DMS 273 (cell line): ENCODE measurements at regions not wholly inside any gene's neighbourhood (a gene's known extent, or its start where the extent isn't known, plus 50 kb on each side); places are given as distances from the start of the nearest gene placed in this dataset.

Source experiments
- DNase-seq: peaks from one replicate; lab custom pipeline; 2025; ENCODE audit not compliant: unreplicated experiment; lab: John Stamatoyannopoulos, UW

- no peak for DNase-seq
Observed at GRCh38 chr10:64067009-64067606, 545.9 kb downstream of the REEP3 start.

GRCh38 chr10:64067859-64068258 is 546.7 kb downstream of the REEP3 start:
- DNase-seq = no peak

GRCh38 chr10:64070241-64070640 is 549.0 kb downstream of the REEP3 start:
- DNase-seq = no peak

- no peak for DNase-seq
Observed at GRCh38 chr10:64071218-64071617, 550.0 kb downstream of the REEP3 start.

GRCh38 chr10:64075604-64076003 is 554.4 kb downstream of the REEP3 start:
- no peak for DNase-seq

- DNase-seq = no peak
Observed at GRCh38 chr10:64076322-64076940, 555.2 kb downstream of the REEP3 start.

GRCh38 chr10:64079341-64079740 is 558.1 kb downstream of the REEP3 start:
- no peak for DNase-seq

- DNase-seq = no peak
Observed at GRCh38 chr10:64080071-64080470, 558.9 kb downstream of the REEP3 start.

GRCh38 chr10:64081947-64082482 is 560.8 kb downstream of the REEP3 start:
- no peak for DNase-seq

GRCh38 chr10:64086083-64086767 is 565.0 kb downstream of the REEP3 start:
- DNase-seq = no peak

GRCh38 chr10:64089648-64090047 is 568.4 kb downstream of the REEP3 start:
- DNase-seq = no peak

- DNase-seq = no peak
Observed at GRCh38 chr10:64090865-64091264, 569.7 kb downstream of the REEP3 start.

GRCh38 chr10:64091897-64092296 is 570.7 kb downstream of the REEP3 start:
- peak; percentile 1 for DNase-seq

GRCh38 chr10:64093304-64093703 is 572.1 kb downstream of the REEP3 start:
- no peak for DNase-seq

- no peak for DNase-seq
Observed at GRCh38 chr10:64093946-64094535, 572.8 kb downstream of the REEP3 start.

GRCh38 chr10:64096941-64097340 is 575.7 kb downstream of the REEP3 start:
- no peak for DNase-seq

- DNase-seq = no peak
Observed at GRCh38 chr10:64097391-64098122, 576.4 kb downstream of the REEP3 start.

- no peak for DNase-seq
Observed at GRCh38 chr10:64098994-64099393, 577.8 kb downstream of the REEP3 start.

- no peak for DNase-seq
Observed at GRCh38 chr10:64101606-64102263, 580.5 kb downstream of the REEP3 start.

GRCh38 chr10:64102264-64102633 is 581.0 kb downstream of the REEP3 start:
- no peak for DNase-seq

GRCh38 chr10:64102916-64103315 is 581.7 kb downstream of the REEP3 start:
- DNase-seq = no peak
